A549 (cell line): ENCODE measurements at regions not wholly inside any gene's neighbourhood (a gene's known extent, or its start where the extent isn't known, plus 50 kb on each side); places are given as distances from the start of the nearest gene placed in this dataset.

Experiments used
- CTCF ChIP-seq: fragments of >200 bp; sonication (Bioruptor Twin); formaldehyde crosslinking; IDR thresholded peaks from 3 replicates; pipeline ENCODE4 v1.5.1; 2016
- ESRRA ChIP-seq: fragments of 150-350 bp; IDR thresholded peaks from 2 replicates; pipeline ENCODE4 v1.6.1; 2014; ENCODE audit warnings: mild to moderate bottlenecking, low read length, borderline replicate concordance
- MYC ChIP-seq: IDR thresholded peaks from 2 replicates; pipeline ENCODE4 v1.6.1; 2012; ENCODE audit warnings: mild to moderate bottlenecking, inconsistent platforms, low read length, improper control_type of control experiment, borderline replicate concordance
- POLR2A ChIP-seq: IDR thresholded peaks from 2 replicates; pipeline ENCODE4 v1.6.1; 2012; ENCODE audit warnings: mild to moderate bottlenecking, low read length
- RFX5 ChIP-seq: fragments of 450-650 bp; IDR thresholded peaks from 2 replicates; pipeline ENCODE4 v1.7.1; 2014; ENCODE audit warnings: antibody characterized with exemption, mild to moderate bottlenecking, moderate library complexity

- TF ChIP-seq POLR2A = no peak
- TF ChIP-seq CTCF = no peak
- TF ChIP-seq RFX5 = no peak
- no peak for TF ChIP-seq ESRRA
- TF ChIP-seq MYC = no peak
Observed at GRCh38 chr17:69981441-69981840, 93.6 kb upstream of the KCNJ16 start.
